ENCODE measurements at regions not wholly inside any gene's neighbourhood (a gene's known extent, or its start where the extent isn't known, plus 50 kb on each side); places are given as distances from the start of the nearest gene placed in this dataset.

DNA sequence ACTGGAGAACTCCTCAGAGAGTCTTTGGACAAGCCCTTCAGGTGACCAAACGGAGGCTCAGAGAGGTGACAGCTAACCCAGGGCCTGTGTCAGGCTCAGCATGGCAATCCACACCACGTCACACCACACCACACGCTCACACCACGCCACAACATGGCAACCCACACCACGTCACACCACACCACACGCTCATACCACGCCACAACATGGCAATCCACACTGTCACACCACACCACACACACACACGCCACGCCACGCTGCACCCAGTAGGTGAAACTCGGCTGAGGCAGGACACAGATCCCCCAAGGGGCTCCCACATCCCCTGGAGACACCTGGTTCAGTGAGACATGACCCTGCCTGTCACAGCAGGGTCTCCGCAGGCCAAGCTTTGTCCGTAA lies 107.3 kb downstream of the PDGFA start:
- TF ChIP-seq, protein P1, sequence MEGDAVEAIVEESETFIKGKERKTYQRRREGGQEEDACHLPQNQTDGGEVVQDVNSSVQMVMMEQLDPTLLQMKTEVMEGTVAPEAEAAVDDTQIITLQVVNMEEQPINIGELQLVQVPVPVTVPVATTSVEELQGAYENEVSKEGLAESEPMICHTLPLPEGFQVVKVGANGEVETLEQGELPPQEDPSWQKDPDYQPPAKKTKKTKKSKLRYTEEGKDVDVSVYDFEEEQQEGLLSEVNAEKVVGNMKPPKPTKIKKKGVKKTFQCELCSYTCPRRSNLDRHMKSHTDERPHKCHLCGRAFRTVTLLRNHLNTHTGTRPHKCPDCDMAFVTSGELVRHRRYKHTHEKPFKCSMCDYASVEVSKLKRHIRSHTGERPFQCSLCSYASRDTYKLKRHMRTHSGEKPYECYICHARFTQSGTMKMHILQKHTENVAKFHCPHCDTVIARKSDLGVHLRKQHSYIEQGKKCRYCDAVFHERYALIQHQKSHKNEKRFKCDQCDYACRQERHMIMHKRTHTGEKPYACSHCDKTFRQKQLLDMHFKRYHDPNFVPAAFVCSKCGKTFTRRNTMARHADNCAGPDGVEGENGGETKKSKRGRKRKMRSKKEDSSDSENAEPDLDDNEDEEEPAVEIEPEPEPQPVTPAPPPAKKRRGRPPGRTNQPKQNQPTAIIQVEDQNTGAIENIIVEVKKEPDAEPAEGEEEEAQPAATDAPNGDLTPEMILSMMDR (IDR thresholded peaks at IDR 0.05) = no peak
- TF ChIP-seq POLR2A (IDR thresholded peaks at IDR 0.05) = no peak
- no peak for TF ChIP-seq EP300 (IDR thresholded peaks at IDR 0.05)
